Erythroblast (primary cell): ENCODE measurements at regions not wholly inside any gene's neighbourhood (a gene's known extent, or its start where the extent isn't known, plus 50 kb on each side); places are given as distances from the start of the nearest gene placed in this dataset.

ENCODE experiments used
- GATA1 ChIP-seq: IDR thresholded peaks from 2 replicates; pipeline ENCODE4 v1.6.1; 2011; ENCODE audit warnings: low read depth, mild to moderate bottlenecking, control low read depth, low read length, moderate library complexity
- POLR2A ChIP-seq: IDR thresholded peaks from 2 replicates; pipeline ENCODE4 v1.6.1; 2011; ENCODE audit warnings: mild to moderate bottlenecking, low read length

DNA sequence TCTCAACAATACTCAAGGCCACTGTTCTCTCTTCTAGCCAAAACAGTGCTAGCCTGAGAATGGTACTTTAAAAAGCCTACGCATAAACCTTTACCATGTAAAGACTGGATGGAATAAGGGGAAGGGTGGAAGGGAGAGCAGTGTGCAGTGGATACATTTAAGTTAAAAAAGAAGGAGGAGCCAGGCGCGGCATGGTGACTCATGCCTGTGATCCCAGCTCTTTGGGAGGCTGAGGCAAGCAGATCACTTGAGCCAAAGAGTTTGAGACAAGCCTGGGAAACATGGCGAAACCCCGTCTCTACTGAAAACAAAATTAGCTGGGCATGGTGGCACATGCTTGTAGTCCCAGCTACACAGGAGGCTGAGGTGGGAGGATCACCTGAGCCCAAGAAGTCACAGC lies 127.7 kb upstream of the KIF2A start:
- TF ChIP-seq POLR2A (no peak), GATA1 (no peak)
